NB4 (cell line): ENCODE measurements at regions not wholly inside any gene's neighbourhood (a gene's known extent, or its start where the extent isn't known, plus 50 kb on each side); places are given as distances from the start of the nearest gene placed in this dataset.

Experiments used
- POLR2A ChIP-seq: IDR thresholded peaks from 2 replicates; pipeline ENCODE4 v1.6.1; 2011; ENCODE audit warnings: mild to moderate bottlenecking; ENCODE audit not compliant: insufficient read length; ENCODE audit errors: extremely low read depth
- TF ChIP-seq, protein P1 (sequence below): IDR thresholded peaks from one replicate; pipeline ENCODE4 v1.5.1; 2012; ENCODE audit warnings: low read depth, low read length

DNA sequence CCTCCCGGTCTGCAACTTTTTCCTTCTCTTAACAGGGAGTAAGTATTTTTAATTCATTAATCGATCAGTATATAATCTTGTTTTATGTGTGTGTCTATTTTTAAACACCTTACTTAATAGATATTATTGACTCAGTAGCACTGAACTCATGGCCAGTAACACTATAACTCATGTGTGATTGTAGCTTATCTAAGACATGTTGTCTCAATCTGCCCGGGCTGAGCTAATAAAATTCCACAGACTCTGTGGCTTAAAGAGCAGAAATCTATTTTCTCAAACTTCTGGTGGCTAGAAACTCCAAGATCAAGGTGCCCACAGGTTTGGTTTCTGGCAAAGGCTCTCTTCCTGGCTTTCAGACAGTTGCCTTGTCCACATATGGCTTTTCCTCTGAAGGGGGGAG, 68.8 kb upstream of the TNFAIP3 start:
- TF ChIP-seq, protein P1, sequence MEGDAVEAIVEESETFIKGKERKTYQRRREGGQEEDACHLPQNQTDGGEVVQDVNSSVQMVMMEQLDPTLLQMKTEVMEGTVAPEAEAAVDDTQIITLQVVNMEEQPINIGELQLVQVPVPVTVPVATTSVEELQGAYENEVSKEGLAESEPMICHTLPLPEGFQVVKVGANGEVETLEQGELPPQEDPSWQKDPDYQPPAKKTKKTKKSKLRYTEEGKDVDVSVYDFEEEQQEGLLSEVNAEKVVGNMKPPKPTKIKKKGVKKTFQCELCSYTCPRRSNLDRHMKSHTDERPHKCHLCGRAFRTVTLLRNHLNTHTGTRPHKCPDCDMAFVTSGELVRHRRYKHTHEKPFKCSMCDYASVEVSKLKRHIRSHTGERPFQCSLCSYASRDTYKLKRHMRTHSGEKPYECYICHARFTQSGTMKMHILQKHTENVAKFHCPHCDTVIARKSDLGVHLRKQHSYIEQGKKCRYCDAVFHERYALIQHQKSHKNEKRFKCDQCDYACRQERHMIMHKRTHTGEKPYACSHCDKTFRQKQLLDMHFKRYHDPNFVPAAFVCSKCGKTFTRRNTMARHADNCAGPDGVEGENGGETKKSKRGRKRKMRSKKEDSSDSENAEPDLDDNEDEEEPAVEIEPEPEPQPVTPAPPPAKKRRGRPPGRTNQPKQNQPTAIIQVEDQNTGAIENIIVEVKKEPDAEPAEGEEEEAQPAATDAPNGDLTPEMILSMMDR, result no peak
- TF ChIP-seq POLR2A, result no peak
